Breast epithelium (tissue), 4 donors: ENCODE measurements at regions not wholly inside any gene's neighbourhood (a gene's known extent, or its start where the extent isn't known, plus 50 kb on each side); places are given as distances from the start of the nearest gene placed in this dataset.

Experiments
- DNase-seq, 2 donors: peaks; one replicate each; pipeline ENCODE4 v3.0.0-alpha.2; 2019; ENCODE audit warnings: low spot score in 2 of 2
- H3K27ac ChIP-seq, 2 donors: fragments of 200-600 bp; sonication (generic) in 1 of 2; one replicate each; pipeline ENCODE4 v1.5.1; 2016 to 2019; ENCODE audit warnings: mild to moderate bottlenecking in 1 of 2
- H3K27me3 ChIP-seq, 2 donors: fragments of 200-600 bp; sonication (generic) in 1 of 2; one replicate each; pipeline versions ENCODE4 v1.5.1 to v1.6.0; 2017 to 2019; ENCODE audit warnings: control low read depth in 1 of 2, mild to moderate bottlenecking in 1 of 2
- H3K36me3 ChIP-seq: fragments of 200-600 bp; one replicate; pipeline ENCODE4 v1.5.1; 2019
- H3K4me1 ChIP-seq, 2 donors: fragments of 200-600 bp; sonication (generic); one replicate each; pipeline ENCODE4 v1.5.1; 2016 to 2019; ENCODE audit warnings: control low read depth in 1 of 2
- H3K4me3 ChIP-seq, 3 donors: fragments of 200-600 bp; sonication (generic); 1 replicate in 2 of 3; 2 replicates in 1 of 3; pipeline ENCODE4 v1.5.1; 2016 to 2019; ENCODE audit warnings: mild to moderate bottlenecking in 3 of 3, moderate library complexity in 2 of 3
- H3K9me3 ChIP-seq, 2 donors: fragments of 200-600 bp; sonication (generic) in 1 of 2; one replicate each; pipeline ENCODE4 v1.5.1; 2016 to 2019; ENCODE audit warnings: control low read depth in 1 of 2
- POLR2A ChIP-seq: fragments of 450-650 bp; IDR thresholded peaks from one replicate; pipeline ENCODE4 v1.6.1; 2016; ENCODE audit warnings: antibody characterized with exemption, mild to moderate bottlenecking, moderate library complexity
- POLR2AphosphoS5 ChIP-seq, 3 donors: sonication (generic); formaldehyde crosslinking; IDR thresholded peaks; one replicate each; pipeline ENCODE4 v1.6.1; 2017; ENCODE audit warnings: antibody characterized with exemption in 3 of 3
- intact Hi-C: fragments of 100-400 bp; cut with DNase I; formaldehyde crosslinking; loops from one replicate; pipeline ENCODE4 v1.15.1; 2023; ENCODE audit warnings: low total_unique reads
- TF ChIP-seq, protein P1 (sequence below), 3 donors: fragments of 450-650 bp; IDR thresholded peaks; one replicate each; pipeline ENCODE4 v1.5.1; 2016 to 2017; ENCODE audit warnings: antibody characterized with exemption in 3 of 3, mild to moderate bottlenecking in 3 of 3, moderate library complexity in 3 of 3

DNA sequence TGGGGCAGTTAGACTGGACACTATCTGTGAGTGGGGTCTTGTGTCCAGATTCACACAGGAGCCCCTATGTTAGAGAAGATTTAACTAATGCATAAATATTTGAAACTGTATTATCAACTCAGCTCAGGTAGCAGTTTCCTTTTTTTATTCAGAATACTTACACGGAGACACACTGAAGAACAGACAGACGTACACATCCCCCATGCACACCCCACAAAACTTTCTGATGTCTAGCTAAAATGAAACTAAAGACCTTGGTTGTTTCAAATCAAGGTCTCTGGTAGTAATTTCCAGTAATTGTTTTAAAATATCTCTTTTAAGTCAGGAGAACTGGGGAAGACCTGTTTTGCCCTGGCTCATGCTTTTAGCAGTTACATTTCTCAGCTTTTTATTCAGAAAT is 55.7 kb upstream of the PRKCQ start:
- H3K4me3 ChIP-seq: no peak overlapping the region
- no peak overlapping the region for H3K27ac ChIP-seq
- H3K36me3 ChIP-seq: no peaks in the 10 kb centered on the region
- no peaks in the 10 kb centered on the region for H3K9me3 ChIP-seq
- no peaks in the 10 kb centered on the region for H3K27me3 ChIP-seq
- DNase-seq: no peak
- TF ChIP-seq, protein P1, sequence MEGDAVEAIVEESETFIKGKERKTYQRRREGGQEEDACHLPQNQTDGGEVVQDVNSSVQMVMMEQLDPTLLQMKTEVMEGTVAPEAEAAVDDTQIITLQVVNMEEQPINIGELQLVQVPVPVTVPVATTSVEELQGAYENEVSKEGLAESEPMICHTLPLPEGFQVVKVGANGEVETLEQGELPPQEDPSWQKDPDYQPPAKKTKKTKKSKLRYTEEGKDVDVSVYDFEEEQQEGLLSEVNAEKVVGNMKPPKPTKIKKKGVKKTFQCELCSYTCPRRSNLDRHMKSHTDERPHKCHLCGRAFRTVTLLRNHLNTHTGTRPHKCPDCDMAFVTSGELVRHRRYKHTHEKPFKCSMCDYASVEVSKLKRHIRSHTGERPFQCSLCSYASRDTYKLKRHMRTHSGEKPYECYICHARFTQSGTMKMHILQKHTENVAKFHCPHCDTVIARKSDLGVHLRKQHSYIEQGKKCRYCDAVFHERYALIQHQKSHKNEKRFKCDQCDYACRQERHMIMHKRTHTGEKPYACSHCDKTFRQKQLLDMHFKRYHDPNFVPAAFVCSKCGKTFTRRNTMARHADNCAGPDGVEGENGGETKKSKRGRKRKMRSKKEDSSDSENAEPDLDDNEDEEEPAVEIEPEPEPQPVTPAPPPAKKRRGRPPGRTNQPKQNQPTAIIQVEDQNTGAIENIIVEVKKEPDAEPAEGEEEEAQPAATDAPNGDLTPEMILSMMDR (IDR thresholded peaks at IDR 0.05): no peak
- no peak for TF ChIP-seq POLR2AphosphoS5 (IDR thresholded peaks at IDR 0.05)
- TF ChIP-seq POLR2A: no peak
- intact Hi-C loops: no loop called here
- no peaks in the 10 kb centered on the region for H3K4me1 ChIP-seq
